Heart left ventricle (tissue), 16 donors: ENCODE measurements at regions not wholly inside any gene's neighbourhood (a gene's known extent, or its start where the extent isn't known, plus 50 kb on each side); places are given as distances from the start of the nearest gene placed in this dataset.
A peak's percentile ranks its signal among the peaks of the same experiment; 100 is the strongest.

Experiments
- ATAC-seq, 4 donors: fragments of 200-7000 bp; cut with Tn5 transposase; one replicate each; pipeline ENCODE4 v1.9.1; 2020 to 2022; ENCODE audit warnings: moderate library complexity in 4 of 4, mild to moderate bottlenecking in 3 of 4, moderate number of reproducible peaks in 1 of 4
- DNase-seq, 5 donors: peaks; one replicate each; pipeline ENCODE4 v3.0.0-alpha.2; 2020
- H3K27ac ChIP-seq, 12 donors: fragments of 200-600 bp; sonication (generic) in 4 of 12; one replicate each; pipeline versions ENCODE4 v1.5.0 to v1.8.0; 2016 to 2022; ENCODE audit warnings: mild to moderate bottlenecking in 2 of 12
- H3K27me3 ChIP-seq, 9 donors: fragments of 200-600 bp; sonication (generic) in 2 of 9; one replicate each; pipeline versions ENCODE4 v1.5.1 to v1.8.0; 2016 to 2022; ENCODE audit warnings: mild to moderate bottlenecking in 3 of 9
- H3K36me3 ChIP-seq, 9 donors: fragments of 200-600 bp; sonication (generic) in 2 of 9; one replicate each; pipeline versions ENCODE4 v1.5.0 to v1.8.0; 2018 to 2022; ENCODE audit warnings: mild to moderate bottlenecking in 2 of 9
- H3K4me1 ChIP-seq, 12 donors: fragments of 200-600 bp; sonication (generic) in 4 of 12; one replicate each; pipeline versions ENCODE4 v1.5.0 to v1.8.0; 2016 to 2022; ENCODE audit warnings: mild to moderate bottlenecking in 3 of 12
- H3K4me3 ChIP-seq, 12 donors: fragments of 200-600 bp; sonication (generic) in 4 of 12; one replicate each; pipeline versions ENCODE4 v1.5.0 to v1.8.0; 2017 to 2022; ENCODE audit warnings: mild to moderate bottlenecking in 9 of 12, moderate library complexity in 4 of 12
- H3K9me3 ChIP-seq, 12 donors: fragments of 200-600 bp; sonication (generic) in 4 of 12; one replicate each; pipeline versions ENCODE4 v1.5.0 to v1.8.0; 2016 to 2022; ENCODE audit warnings: mild to moderate bottlenecking in 1 of 12
- POLR2A ChIP-seq, 2 donors: fragments of 450-650 bp; IDR thresholded peaks; one replicate each; pipeline ENCODE4 v1.6.1; 2017; ENCODE audit warnings: antibody characterized with exemption in 2 of 2, mild to moderate bottlenecking in 2 of 2, moderate library complexity in 2 of 2
- WGBS, 4 donors: extraction: QIAGEN DNeasy Blood & Tissue Kit in 2 of 4; methylation state at CpG; one replicate each; pipeline versions ENCODE4 v1.1.5 to v1.1.7; 2013 to 2018; 5-methylcytosine and 5-hydroxymethylcytosine counted together
- intact Hi-C, 10 donors: fragments of 100-400 bp; cut with DNase I; formaldehyde crosslinking; loops; one replicate each; pipeline versions ENCODE4 v1.11.1 to v1.14.2; 2022
- TF ChIP-seq, protein P1 (sequence below), 12 donors: fragments of 200-600 bp; sonication (generic) in 4 of 12; IDR thresholded peaks; one replicate each; pipeline versions ENCODE4 v1.5.0 to v1.8.0; 2018 to 2022; ENCODE audit warnings: antibody characterized with exemption in 12 of 12, mild to moderate bottlenecking in 5 of 12
- donor health status: ischemic (EF 13 %, LVEDD 7.1; RV severe dilation, severe dysfunction).
- donor health status: healthy with polysubstance abuse.
- donor health status: DM: no; HTN: yes; CAD: no.
- donor health status: DM: no; HTN: no; CAD: no.
- donor health status: ischemic (EF 25% LVEDD 6.9; RV normal size, moderate dysfunction).
- donor health status: ischemic (EF 25% LVEDD 5.7; RV mildly dilated, moderate dysfunction).
- donor health status: healthy.
- donor health status: DM: yes; HTN: yes; CAD: no.
- donor health status: ischemic (EF 35%, LVEDD 5.7; RV mildly dilated, moderate dysfunction).
- donor health status: nonischemic (EF 11% LVEDD 7.7; RV severe dilation, severe dysfunction).
- donor health status: DM: yes; HTN: yes; CAD: no.
- donor health status: PGD.
- donor health status: ischemic (EF 29% LVEDD 5.4; RV normal size, mild dysfunction).
- donor health status: nonischemic (EF 23%, LVEDD 6.1; RV moderate dilation, normal function).

DNA sequence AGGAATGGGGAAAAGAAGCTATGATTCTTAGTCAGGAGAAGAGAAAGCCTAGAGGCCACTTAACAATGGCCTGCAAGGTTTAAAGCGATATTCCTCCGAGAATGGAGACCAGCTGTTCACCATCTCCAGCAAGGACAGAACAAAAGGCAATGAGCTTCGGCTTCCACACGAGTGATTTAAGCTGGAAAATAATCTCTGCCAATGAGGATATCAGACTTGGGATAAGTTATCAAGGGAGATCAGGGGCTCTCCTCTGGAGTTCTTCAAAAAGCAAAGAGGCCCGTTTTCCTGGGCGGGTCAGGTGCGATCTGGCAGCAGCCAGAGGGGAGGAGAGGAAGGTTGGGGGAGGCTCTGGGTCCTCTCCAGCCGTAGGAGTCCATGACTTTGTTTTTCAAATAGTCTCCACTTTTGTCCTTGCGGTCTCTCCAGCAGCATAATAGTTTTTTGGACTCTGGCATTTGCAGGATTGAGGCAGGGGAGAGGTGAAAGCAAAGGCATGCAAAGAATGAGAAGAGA is 211.3 kb downstream of the SKIDA1 start:
- ATAC-seq, result peak in 1 of 4 donors; percentile 17
- intact Hi-C loops, result loop anchor here in 1 of 10 donors (1.0 kb wide), 1 partner anchor 21 kb away; no protein-coding TSS in a partner anchor
- 26 to 38% (median 30%) methylated on average over 9 of the region's 9 CpGs for WGBS, 4 donors

DNA sequence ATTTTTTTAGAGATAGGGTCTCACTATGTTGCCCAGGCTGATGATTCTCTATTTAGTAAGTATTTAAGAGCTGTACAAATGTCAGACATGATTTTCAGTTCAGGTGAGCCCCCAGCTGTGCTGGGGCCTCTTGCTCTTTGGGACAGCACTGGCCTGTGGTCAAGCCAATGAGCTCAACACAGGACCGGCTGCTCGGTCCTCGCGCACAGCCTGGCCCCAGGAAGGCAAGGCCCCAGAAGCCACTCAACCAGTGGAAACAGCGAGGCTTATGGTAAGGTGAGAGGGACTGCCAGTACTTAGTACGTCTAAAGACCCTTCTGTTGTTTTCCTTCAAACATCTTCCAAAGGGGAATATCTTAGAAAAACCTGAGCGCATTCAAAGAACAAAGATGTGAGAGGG is 211.8 kb downstream of the SKIDA1 start:
- H3K27me3 ChIP-seq, result no peaks in the 10 kb centered on the region
- no peaks in the 10 kb centered on the region for H3K36me3 ChIP-seq
- H3K9me3 ChIP-seq, result no peaks in the 10 kb centered on the region
- 79 to 90% (median 86%) methylated on average over 4 to 7 of the region's 7 CpGs for WGBS, 4 donors
- H3K27ac ChIP-seq, result peak overlapping the region in 5 of 12 donors; percentile 30 to 75 (median 58)
- TF ChIP-seq, protein P1, sequence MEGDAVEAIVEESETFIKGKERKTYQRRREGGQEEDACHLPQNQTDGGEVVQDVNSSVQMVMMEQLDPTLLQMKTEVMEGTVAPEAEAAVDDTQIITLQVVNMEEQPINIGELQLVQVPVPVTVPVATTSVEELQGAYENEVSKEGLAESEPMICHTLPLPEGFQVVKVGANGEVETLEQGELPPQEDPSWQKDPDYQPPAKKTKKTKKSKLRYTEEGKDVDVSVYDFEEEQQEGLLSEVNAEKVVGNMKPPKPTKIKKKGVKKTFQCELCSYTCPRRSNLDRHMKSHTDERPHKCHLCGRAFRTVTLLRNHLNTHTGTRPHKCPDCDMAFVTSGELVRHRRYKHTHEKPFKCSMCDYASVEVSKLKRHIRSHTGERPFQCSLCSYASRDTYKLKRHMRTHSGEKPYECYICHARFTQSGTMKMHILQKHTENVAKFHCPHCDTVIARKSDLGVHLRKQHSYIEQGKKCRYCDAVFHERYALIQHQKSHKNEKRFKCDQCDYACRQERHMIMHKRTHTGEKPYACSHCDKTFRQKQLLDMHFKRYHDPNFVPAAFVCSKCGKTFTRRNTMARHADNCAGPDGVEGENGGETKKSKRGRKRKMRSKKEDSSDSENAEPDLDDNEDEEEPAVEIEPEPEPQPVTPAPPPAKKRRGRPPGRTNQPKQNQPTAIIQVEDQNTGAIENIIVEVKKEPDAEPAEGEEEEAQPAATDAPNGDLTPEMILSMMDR (IDR thresholded peaks at IDR 0.05), result no peak
- TF ChIP-seq POLR2A (IDR thresholded peaks at IDR 0.05), result no peak
- intact Hi-C loops, result loop anchor here in 1 of 10 donors (1.0 kb wide), 1 partner anchor 20 kb away; no protein-coding TSS in a partner anchor
- no peak for ATAC-seq
- H3K4me1 ChIP-seq, result peaks cover 5 to 32% (median 22%) of the 10 kb centered on the region in 12 donors
- H3K4me3 ChIP-seq, result peak overlapping the region in 1 of 12 donors; percentile 4
- DNase-seq, result no peak

More for the DNA sequence above, 211.3 kb downstream of the SKIDA1 start:
- Histone ChIP-seq H3K27ac (peak overlapping the region in 8 of 12 donors; percentile 6 to 75 (median 58)), H3K27me3 (no peaks in the 10 kb centered on the region), H3K9me3 (no peaks in the 10 kb centered on the region), H3K4me1 (peaks cover 5 to 33% (median 22%) of the 10 kb centered on the region in 12 donors), H3K36me3 (no peaks in the 10 kb centered on the region), H3K4me3 (peak overlapping the region in 1 of 12 donors; percentile 4)
- TF ChIP-seq, protein P1 (IDR thresholded peaks at IDR 0.05), result no peak
- no peak for TF ChIP-seq POLR2A (IDR thresholded peaks at IDR 0.05)
- no peak for DNase-seq

DNA sequence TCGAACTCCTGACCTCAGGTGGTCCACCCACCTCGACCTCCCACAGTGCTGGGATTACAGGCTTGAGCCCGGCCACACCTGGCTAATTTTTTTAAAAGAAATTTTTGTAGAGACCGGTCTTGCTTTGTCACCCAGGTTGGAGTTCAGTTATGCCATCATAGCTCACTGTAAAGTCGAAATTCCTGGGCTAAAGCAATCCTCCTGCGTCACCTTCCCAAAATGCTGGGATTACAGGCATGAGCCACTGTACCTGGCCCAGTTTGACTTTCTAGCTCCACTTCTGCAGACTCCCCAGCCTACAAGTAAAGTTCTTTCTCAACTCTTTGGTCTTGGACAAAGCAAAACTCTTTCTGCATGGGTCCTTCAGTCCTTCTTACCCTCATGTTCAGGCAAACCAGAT is 214.1 kb downstream of the SKIDA1 start:
- peaks cover 4 to 31% (median 22%) of the 10 kb centered on the region in 12 donors for H3K4me1 ChIP-seq
- no peak for ATAC-seq
- H3K36me3 ChIP-seq, result no peaks in the 10 kb centered on the region
- DNase-seq, result no peak
- no peak overlapping the region for H3K4me3 ChIP-seq
- intact Hi-C loops, result no loop called here
- H3K27ac ChIP-seq, result no peak overlapping the region
- no peaks in the 10 kb centered on the region for H3K27me3 ChIP-seq
- TF ChIP-seq POLR2A (IDR thresholded peaks at IDR 0.05), result no peak
- TF ChIP-seq, protein P1 (IDR thresholded peaks at IDR 0.05), result no peak
- no peaks in the 10 kb centered on the region for H3K9me3 ChIP-seq
- 96 to 99% (median 97%) methylated on average over 6 of the region's 6 CpGs for WGBS, 4 donors

DNA sequence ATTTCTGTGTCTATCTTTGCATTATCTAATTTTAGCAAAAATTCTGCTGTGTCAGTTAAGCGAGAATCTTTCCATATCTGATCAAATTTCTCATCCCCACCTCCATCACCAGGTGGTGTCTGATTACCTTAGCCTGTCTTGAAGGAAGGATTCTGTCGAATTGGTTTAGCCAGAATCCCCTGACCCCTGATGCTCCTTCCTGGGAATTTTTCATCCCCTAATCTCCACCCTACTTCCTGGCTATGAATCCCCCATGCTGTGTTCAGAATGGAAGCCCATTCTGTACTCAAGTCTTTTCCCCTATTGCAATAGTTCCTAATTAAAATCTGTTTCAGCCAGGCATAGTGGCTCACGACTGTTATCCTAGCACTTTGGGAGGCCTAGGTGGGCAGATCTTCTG is 216.1 kb downstream of the SKIDA1 start:
- Histone ChIP-seq H3K27me3 (no peaks in the 10 kb centered on the region), H3K9me3 (no peaks in the 10 kb centered on the region), H3K36me3 (no peaks in the 10 kb centered on the region), H3K4me3 (no peak overlapping the region), H3K4me1 (peaks cover 0 to 11% (median 7%) of the 10 kb centered on the region in 12 donors), H3K27ac (no peak overlapping the region)
- TF ChIP-seq, protein P1 (IDR thresholded peaks at IDR 0.05), result no peak
- TF ChIP-seq POLR2A (IDR thresholded peaks at IDR 0.05), result no peak
- ATAC-seq (no peak), DNase-seq (no peak)
- intact Hi-C loops, result no loop called here
- WGBS, 4 donors, result 71 to 81% (median 73%) methylated on average over 3 of the region's 3 CpGs
